HTR-8/SVneo (cell line): ENCODE measurements at regions not wholly inside any gene's neighbourhood (a gene's known extent, or its start where the extent isn't known, plus 50 kb on each side); places are given as distances from the start of the nearest gene placed in this dataset.
A peak's percentile ranks its signal among the peaks of the same experiment; 100 is the strongest.
"Not testable (repeated sequence)": the region's sequence is repeated elsewhere in the genome, so short reads cannot be mapped to it uniquely, and the experiment has no call there.

Experiments
- DNase-seq: peaks from one replicate; pipeline ENCODE4 v3.0.0; 2011; ENCODE audit warnings: low spot score, mixed read lengths; ENCODE audit not compliant: insufficient read length
- FAIRE-seq: peaks from 2 replicates; lab custom pipeline; 2011; peaks lifted over from hg19 to GRCh38; lab: Jason Lieb, UNC

DNA sequence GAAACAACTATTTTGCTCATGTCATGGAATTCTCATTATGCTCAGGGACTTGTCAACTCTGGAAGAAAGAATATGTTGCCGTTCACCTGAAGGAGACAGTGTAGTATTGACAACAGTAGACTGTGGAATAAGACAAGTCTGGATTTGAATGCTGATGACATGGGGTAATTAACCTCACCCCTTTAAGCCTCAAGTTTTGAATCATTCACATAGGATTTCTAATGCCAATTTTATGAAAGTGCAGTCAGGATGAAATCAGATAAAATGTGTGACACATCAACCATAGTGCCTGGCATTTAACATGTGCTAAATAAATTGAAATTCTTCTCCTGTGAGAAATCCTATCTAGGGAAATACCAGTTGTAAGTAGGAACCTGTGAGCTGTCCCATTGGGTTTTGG lies 305.8 kb downstream of the KIF20B start:
- FAIRE-seq (no peak), DNase-seq (peak; percentile 2)

DNA sequence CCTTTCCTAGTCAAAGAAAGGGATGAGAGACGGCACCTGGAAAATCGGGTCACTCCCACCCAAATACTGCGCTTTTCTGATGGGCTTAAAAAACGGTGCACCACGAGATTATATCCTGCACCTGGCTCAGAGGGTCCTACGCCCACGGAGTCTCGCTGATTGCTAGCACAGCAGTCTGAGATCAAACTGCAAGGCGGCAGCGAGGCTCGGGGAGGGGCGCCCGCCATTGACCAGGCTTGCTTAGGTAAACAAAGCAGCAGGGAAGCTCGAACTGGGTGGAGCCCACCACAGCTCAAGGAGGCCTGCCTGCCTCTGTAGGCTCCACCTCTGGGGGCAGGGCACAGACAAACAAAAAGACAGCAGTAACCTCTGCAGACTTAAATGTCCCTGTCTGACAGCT lies 309.9 kb downstream of the KIF20B start:
- FAIRE-seq, DNase-seq: not testable (repeated sequence)

DNA sequence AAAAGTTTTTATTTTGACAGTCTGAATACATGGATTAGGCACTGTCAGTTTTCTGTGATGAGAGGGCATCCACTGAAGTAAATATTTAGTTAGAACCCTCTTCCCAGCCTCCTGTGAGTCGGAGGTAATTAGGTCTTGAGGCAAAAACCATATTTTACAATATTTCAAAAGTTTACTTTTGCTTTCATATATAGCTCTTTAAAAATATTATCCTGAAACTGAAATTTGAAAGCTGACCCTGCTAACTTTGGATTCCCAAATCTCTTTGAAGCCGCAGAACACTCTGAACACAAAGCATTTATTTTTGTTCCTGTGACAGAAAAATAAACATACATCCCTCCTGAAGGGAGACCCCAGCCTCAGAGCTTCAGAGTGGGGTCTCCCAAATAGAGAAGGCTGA lies 317.4 kb downstream of the KIF20B start:
- FAIRE-seq, result no peak
- DNase-seq, result no peak

DNA sequence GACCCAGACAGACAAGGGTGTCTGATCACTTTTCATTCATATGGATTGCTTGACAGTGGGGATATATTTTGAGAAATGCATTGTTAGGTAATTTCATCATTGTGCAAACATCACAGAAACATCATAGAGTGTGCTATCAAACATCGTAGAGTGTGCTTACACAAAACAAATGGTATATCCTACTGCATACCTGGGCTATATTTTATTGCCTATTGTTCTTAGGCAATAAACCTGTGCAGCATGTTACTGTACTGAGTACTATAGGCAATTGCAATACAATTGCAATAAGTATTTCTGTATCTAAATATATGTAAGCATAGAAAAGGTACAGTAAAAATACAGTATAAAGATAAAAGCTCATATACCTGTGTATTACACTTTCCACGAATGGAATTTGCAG lies 319.1 kb downstream of the KIF20B start:
- DNase-seq, result no peak
- FAIRE-seq, result no peak

DNA sequence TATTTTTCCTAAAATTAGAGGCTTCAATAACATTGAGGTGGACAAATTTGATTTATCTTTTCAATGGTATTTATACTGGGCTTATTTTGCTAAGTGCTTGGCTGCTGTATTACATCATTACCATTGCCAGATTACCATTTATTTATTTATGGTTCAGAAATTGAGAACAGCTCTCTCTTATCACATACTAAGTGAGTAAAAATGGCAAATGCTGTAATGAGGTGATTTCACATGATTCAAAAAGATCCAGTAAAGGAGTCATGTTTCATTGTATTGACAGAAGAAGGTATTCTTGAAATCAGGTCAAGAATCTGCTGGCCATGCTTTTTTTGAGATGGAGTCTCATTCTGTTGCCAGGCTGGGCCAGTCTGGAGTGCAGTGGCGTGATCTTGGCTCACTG lies 322.6 kb downstream of the KIF20B start:
- FAIRE-seq (no peak), DNase-seq (no peak)

DNA sequence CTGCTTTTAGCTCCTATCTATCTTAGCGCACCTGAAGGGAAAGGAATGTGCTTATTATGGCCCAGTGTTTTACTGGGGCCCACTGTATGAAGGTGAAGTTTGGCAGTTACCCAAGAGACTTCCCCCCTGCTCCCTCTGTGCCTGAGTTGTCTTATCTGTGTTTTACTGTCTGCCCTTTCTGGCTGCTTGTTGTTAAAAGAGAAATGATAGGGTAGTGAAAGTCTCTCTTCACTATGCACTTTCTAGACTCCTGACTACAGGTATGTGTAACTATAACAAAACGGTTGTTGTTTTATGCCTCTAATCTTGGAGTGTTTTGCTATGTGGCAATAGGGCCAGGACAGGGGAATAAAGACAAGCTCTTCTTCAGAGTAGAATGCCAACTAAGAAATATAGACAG lies 326.9 kb downstream of the KIF20B start:
- FAIRE-seq, result no peak

DNA sequence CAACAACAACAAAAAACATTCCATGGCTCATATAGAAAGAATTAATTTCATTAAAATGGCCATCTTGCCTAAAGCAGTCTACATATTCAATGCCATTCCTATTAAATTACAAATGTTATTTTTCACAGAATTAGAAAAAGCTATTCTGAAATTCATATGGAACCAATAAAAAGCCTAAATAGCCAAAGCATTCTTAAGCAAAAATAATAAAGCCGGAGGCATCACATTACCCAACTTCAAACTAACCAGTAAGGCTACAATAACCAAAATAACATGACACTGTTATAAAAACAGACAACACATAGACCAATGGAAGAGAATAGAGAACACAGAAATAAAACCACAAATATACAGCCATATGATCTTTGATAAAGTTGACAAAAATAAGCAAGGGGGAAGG lies 330.4 kb downstream of the KIF20B start:
- FAIRE-seq, result no peak
- DNase-seq, result no peak

More for the DNA sequence above, 326.9 kb downstream of the KIF20B start:
- no peak for DNase-seq

DNA sequence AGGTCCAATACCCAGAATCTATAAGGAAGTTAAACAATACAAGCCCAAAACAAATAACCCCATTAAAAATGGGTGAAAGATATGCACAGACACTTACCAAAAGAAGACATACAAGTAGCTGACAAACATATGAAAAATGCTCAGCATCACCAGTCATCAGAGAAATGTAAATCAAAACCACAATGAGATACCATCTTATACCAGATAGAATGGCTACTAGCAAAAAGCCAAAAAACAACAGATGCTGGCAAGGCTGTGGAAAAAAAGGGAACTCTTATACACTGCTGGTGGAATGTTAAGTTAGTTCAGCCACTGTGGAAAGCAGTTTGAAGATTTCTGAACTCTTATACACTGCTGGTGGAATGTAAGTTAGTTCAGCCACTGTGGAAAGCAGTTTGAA lies 331.1 kb downstream of the KIF20B start:
- no peak for FAIRE-seq
- DNase-seq, result no peak

DNA sequence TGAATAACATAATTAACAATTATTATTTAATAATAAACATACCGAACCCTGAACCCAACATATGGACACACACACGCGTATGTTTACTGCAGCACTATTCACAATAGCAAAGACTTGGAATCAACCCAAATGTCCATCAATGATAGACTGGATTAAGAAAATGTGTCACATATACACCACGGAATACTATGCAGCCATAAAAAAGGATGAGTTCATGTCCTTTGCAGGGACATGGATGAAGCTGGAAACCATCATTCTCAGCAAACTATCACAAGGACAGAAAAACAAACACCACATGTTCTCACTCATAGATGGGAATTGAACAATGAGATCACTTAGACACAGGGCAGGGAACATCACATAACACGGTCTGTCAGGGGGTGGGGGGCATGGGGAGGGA lies 333.5 kb downstream of the KIF20B start:
- not testable (repeated sequence) for DNase-seq, FAIRE-seq

DNA sequence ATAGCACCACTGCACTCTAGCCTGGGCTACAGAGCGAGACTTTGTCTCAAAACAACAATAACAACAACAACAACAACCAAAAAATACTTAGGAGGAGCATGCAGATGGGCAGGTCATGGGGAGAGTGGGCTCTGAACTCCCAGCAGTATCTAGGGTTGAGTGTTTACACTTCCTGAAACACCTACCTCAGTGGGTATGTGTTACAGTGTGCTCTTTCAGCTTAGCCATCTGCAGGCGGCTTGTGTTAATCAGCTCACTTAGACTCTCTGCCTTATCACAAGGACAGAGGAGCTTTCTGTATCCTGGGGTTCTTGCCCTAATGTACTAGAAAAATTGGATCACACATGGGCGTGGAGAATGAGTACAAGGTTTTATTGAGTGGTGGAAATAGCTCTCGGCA lies 340.2 kb downstream of the KIF20B start:
- DNase-seq (no peak), FAIRE-seq (no peak)

DNA sequence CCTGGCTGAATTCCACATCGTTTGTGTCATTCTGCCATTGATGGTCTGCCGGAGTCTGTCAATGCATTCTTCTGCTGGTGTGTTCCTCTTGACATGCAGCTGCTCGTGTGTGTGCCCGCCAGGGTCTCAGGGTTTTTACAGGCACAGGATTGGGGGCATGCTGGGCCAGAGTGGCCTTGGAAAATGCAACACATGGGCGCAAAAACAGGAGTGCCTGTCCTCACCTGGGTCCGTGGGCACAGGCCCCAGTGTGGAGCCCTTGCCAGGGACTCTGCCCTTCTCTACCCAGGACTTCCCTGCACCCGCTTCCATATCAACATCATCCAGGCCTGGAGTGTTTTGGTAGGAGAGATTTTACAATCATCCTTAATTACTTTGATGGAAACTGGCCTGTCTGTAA lies 340.7 kb downstream of the KIF20B start:
- FAIRE-seq (no peak), DNase-seq (no peak)

DNA sequence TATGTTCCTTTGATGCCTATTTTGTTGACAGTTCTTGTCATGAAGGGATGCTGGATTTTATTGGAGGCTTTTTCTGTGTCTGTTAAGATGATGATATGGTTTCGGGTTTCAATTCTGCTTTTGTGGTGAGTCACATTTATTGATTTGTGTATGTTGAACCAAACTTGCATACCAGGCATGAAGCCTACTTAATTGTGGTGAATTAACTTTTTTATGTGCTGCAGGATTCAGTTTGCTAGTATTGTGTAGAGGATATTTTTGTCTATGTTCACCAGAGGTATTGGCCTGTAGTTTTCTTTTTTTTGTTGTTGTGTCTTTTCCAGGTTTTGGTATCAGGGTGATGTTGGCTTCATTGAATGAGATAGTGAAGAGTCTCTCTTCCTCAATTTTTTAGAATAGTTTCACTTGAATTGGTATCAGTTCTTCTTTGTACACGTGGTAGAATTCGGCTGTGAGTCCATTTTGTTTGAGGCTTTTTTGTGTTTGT lies 345.9 kb downstream of the KIF20B start:
- DNase-seq (no peak), FAIRE-seq (no peak)

DNA sequence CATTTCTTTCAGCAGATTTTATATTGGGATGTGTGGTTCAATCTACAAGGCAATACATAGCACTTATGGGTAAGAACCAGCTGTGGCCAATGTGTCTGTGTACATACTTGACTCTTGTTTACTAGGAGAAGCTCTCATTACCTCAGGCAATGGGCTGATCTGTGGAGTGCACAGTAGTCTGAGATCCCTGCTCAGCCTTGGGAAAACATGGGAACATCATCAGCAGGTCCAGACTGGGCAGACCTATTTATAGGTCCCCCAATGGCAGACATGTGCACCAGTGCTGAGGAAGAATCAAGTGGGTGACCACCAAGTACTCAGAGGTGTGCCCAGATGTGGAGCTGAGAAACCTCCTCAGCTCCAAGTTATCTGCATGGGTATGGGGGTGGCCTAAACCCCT lies 349.7 kb downstream of the KIF20B start:
- FAIRE-seq (no peak), DNase-seq (no peak)

DNA sequence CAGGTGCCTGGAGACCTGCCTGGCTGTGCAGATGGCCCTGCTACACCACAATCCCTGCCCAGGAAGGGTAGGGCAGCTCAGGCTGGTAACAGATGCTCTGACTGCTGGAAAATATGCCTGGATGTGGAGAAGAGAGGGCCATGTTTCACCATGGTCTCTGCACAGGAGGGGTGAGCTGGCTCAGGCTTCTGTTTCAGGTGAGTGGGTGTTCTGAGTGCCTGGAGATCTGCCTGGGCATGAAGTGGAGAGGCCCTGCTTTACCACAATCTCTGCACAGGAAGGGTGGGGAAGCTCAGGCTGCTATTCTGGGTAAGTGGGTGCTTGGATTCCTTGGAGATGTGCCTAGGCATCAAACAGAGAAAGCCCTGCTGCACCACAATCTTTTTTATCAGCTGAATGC lies 350.1 kb downstream of the KIF20B start:
- no peak for FAIRE-seq
- DNase-seq, result no peak

DNA sequence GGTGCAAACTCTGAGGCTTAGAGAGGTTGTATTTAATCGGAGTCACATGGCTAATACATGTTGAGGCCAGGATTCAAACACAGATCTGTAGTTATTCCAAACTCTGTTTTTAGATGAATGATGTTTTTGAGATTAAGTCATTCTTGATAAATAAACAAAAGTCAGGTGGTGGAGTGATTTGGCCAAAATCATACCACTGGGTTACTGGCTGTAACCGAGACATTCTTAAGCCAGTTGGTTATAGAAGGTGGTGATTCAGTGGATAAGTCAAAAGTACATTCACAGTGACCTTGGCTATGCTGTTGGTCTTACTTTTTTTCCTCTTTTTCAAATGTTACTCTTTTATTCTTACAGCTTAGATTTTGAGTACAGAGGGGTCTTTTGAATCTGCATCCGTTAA lies 361.4 kb downstream of the KIF20B start:
- DNase-seq (no peak), FAIRE-seq (no peak)

DNA sequence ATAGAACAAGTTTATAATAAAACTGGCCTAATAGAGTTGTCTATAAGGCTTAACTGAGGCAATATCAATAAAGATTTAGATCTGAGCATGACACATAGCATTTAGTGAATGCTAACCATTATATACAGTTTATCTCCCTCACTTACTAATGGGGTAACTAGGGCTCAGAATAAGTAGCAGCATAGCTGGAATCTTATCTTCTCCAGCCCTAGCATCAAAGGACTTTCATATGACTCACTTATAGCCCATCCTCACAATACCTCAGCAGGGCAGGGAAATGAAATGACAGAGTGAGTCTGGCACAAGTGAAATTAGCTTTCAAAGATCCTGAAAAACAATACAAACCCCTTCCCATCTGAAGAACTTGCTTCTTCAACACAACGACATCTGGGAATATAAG lies 362.9 kb downstream of the KIF20B start:
- FAIRE-seq, result no peak
- DNase-seq, result no peak

DNA sequence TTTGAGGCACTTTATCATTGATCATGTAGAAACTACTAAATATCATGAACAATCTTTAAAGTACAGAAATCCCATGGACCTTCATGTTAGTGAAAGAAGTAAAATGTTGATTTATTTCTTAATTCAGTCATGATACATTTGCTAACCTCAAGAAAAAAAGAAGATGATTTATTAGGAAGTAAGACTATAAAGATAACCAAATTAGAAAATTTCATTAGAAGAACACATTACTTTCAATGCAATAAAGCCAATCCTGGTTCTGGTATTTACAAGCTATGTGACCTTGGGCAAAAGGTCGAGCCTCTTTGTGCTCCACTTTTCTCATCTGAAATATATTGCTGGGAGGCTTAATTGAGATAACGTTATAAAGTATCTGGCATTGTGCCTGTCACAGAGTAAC lies 365.0 kb downstream of the KIF20B start:
- DNase-seq (no peak), FAIRE-seq (no peak)

DNA sequence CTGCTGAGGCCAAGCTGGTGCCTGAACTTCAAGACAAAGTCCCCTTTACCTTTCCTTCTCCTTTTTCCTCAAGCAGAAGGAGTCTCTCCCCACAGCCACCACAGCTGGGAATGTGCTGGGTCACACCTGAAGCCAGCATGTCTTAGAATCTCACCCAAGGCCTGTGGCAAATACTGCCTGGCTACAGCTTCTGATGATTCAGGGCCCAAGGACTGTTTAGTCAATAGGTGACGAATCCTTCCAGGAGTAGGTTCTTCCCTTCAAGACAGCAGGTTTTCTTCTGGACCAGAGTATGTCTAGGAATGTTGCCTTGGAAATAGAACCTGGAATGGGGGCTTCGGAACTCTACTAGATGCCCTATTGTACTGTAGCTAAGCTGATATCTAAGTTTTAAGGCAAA lies 374.6 kb downstream of the KIF20B start:
- FAIRE-seq (no peak), DNase-seq (no peak)

DNA sequence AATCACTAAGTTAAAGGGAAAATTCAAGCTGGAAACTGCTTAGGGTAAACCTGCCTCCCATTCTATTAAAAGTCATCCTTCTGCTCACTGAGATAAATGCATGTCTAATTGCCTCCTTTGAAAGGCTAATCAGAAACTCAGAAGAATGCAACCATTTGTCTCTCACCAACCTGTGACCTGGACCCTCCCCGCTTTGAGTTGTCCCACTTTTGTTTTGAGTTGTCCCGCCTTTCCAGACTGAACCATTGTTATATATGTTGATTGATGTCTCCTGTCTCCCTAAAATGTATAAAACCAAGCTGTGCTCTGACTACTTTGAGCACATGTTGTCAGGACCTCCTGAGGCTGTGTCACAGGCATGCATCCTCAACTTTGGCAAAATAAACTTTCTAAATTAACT lies 378.4 kb downstream of the KIF20B start:
- no peak for FAIRE-seq

DNA sequence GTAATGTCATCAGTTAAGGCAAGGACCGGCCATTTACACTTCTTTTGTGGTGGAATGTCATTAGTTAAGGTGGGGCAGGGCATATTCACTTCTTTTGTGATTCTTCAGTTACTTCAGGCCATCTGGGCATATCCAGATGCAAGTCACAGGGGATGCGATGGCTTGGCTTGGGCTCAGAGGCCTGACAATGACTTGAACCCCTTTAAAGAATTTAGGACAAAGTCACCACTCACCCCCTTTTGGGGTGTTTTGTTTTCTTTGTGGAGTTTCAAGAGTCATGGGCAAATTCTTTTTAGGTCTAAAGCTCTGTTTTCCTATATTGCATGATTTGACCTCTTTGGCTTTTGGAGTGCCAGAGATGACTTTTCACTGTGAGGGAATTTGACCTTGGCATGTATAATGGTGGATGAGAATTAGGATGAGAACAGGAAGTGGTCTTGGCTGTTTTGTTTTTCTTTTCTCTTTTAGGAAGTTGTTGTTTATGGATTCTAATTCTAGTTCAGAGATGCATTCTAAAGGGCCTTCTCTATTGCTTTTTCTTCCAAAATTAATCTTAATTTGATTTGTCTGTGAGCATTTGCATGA lies 385.3 kb downstream of the KIF20B start:
- not testable (repeated sequence) for FAIRE-seq, DNase-seq

More for the DNA sequence above, 378.4 kb downstream of the KIF20B start:
- no peak for DNase-seq

DNA sequence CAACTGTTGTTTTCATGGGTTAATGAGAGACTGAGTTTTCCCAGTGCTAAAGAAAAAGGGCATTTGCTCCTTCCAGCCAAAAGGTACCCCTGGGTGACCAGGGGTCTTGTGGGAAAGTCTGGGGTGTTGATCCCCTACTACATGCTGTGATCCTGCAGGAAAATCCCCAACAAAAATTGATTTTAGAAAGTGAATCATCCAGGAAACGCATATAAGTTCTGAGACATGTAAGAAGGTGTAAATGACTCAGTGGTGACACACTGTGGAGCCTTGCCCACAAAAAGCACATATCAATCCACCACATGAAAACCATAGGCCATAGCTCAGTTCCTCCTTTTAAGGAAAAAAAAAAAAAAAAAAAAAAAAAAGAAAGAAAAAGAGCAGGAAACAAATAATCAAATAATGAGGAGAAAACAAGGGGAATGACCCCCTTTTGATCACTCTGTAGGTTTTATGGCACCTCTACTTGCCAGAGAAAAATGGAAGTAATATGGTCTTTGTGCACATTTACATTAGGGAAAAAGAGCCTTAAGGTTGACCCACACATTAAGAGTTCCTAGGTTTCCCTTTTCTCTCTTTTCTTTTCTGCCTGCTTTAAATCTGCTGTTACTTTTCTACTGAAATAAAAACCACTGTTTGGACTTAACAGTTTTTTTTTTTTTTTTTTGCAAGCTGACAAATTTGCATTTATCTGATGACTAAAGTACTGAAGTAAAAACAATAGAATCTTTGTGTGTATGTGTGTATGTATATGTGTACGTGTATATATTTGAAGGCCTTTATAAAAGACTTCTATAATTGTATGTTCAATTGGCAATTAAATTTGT lies 386.0 kb downstream of the KIF20B start:
- DNase-seq (peak; percentile 4), FAIRE-seq (no peak)

DNA sequence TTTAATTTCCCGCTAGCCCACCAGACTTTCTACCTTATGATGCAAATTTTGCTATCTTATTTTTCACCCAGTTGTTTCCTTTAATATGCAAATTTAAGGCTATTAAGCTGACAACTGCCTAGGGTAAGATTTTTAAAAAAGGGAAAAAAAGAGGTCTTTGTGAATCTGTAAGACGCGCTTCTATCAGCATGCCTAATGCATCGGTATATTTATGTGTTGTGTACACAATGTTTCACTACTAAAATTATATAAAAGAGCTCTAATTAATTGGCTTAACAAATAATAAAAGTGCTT lies 386.6 kb downstream of the KIF20B start:
- DNase-seq (no peak), FAIRE-seq (no peak)
